K562 (cell line): ENCODE measurements at regions not wholly inside any gene's neighbourhood (a gene's known extent, or its start where the extent isn't known, plus 50 kb on each side); places are given as distances from the start of the nearest gene placed in this dataset.

Source experiments
- ATAC-seq: fragments of 200-7000 bp; cut with Tn5 transposase; 3 replicates; pipeline ENCODE4 v1.9.1; 2020; ENCODE audit warnings: moderate library complexity
- BruUV-seq: library from RNA; stranded (reverse); fragments of 400-500 nt; replicated peaks from 2 replicates; lab custom pipeline; 2021; lab: Mats Ljungman, UMichigan
- CTCF ChIA-PET: fragments of 300-600 bp; formaldehyde crosslinking; extraction: SDS; loops from one replicate; lab custom pipeline; 2021; ENCODE audit warnings: low intra/inter-chr PET ratio; lab: Yijun Ruan, JAX
- POLR2A ChIA-PET: fragments of 300-600, 350-650 bp; sonication (Branson Sonifier 250); formaldehyde crosslinking; extraction: SDS; loops from one replicate; lab custom pipeline; 2021; ENCODE audit warnings: antibody characterized with exemption, inconsistent platforms; lab: Yijun Ruan, JAX
- DNase-seq, 4 experiments: peaks; one replicate each; pipeline versions ENCODE4 v3.0.0 to v3.0.0-alpha.2; 2011 to 2018; ENCODE audit warnings: low spot score in 3 of 4, mixed read lengths in 3 of 4; ENCODE audit errors: extremely low read depth in 1 of 4
- FAIRE-seq: peaks from 2 replicates; lab custom pipeline; 2011; peaks lifted over from hg19 to GRCh38; lab: Jason Lieb, UNC
- H2AFZ ChIP-seq: 2 replicates; pipeline ENCODE4 v1.6.0; 2011; ENCODE audit warnings: low read depth, low read length, control low read depth, inconsistent platforms
- H3K27ac ChIP-seq: fragments of 200-600 bp; 3 replicates; pipeline ENCODE4 v1.8.0; 2011; ENCODE audit warnings: low read depth, mild to moderate bottlenecking, control low read depth, inconsistent platforms, low read length, moderate library complexity, mixed read lengths; ENCODE audit errors: extremely low read depth
- H3K27me3 ChIP-seq, 2 experiments: fragments of 300-600 bp in 1 of 2; 2 replicates in 1 of 2; 3 replicates in 1 of 2; pipeline versions ENCODE4 v1.6.0 to v1.8.0; 2011; ENCODE audit warnings: inconsistent platforms in 2 of 2, low read length in 2 of 2, mild to moderate bottlenecking in 1 of 2, mixed read lengths in 1 of 2, moderate library complexity in 1 of 2; ENCODE audit not compliant: control insufficient read depth in 2 of 2, insufficient read depth in 2 of 2
- H3K36me3 ChIP-seq: fragments of 300-600 bp; 3 replicates; pipeline ENCODE4 v1.8.0; 2011; ENCODE audit warnings: mild to moderate bottlenecking, low read length, inconsistent platforms; ENCODE audit not compliant: control insufficient read depth, insufficient read depth
- H3K4me1 ChIP-seq, 2 experiments: fragments of 200-600 bp in 1 of 2; replicated peaks in 1 of 2; 2 replicates in 1 of 2; 3 replicates in 1 of 2; pipeline versions ENCODE4 v1.5.1 to v1.8.0; 2011; ENCODE audit warnings: inconsistent platforms in 2 of 2, low read length in 2 of 2, mild to moderate bottlenecking in 1 of 2, mixed read lengths in 1 of 2, moderate library complexity in 1 of 2; ENCODE audit not compliant: control insufficient read depth in 2 of 2, insufficient read depth in 2 of 2
- H3K4me2 ChIP-seq: 2 replicates; pipeline ENCODE4 v1.6.1; 2011; ENCODE audit warnings: low read length, control low read depth, inconsistent platforms, mixed read lengths; ENCODE audit not compliant: insufficient read depth
- H3K4me3 ChIP-seq: fragments of 200-600 bp; sonication (generic), shearing (Covaris generic); 2 replicates; pipeline ENCODE4 v1.5.1; 2016; ENCODE audit warnings: control low read depth, inconsistent platforms
- H3K79me2 ChIP-seq: fragments of 200-600 bp; 3 replicates; pipeline ENCODE4 v1.8.0; 2011; ENCODE audit warnings: low read length, inconsistent platforms; ENCODE audit not compliant: control insufficient read depth, insufficient read depth
- H3K9ac ChIP-seq, 2 experiments: 2 replicates each; pipeline versions ENCODE4 v1.6.0 to v1.6.1; 2011; ENCODE audit warnings: low read depth in 2 of 2, low read length in 2 of 2, control low read depth in 1 of 2, inconsistent platforms in 1 of 2, mild to moderate bottlenecking in 1 of 2, mixed read lengths in 1 of 2; ENCODE audit not compliant: insufficient read depth in 1 of 2
- H3K9me1 ChIP-seq: one replicate; pipeline ENCODE4 v1.6.0; 2011; ENCODE audit warnings: inconsistent platforms, mild to moderate bottlenecking, low read length, moderate library complexity; ENCODE audit not compliant: control insufficient read depth, insufficient read depth
- H3K9me3 ChIP-seq: replicated peaks from 2 replicates; pipeline ENCODE4 v1.5.1; 2011; ENCODE audit warnings: low read depth, low read length, inconsistent platforms; ENCODE audit not compliant: control insufficient read depth, insufficient read depth
- H4K20me1 ChIP-seq: replicated peaks from 2 replicates; pipeline ENCODE4 v1.6.1; 2011; ENCODE audit warnings: low read length, inconsistent platforms, mixed read lengths; ENCODE audit not compliant: control insufficient read depth, insufficient read depth
- ESRRB ChIP-seq: fragments of 250-450 bp; sonication (Bioruptor Pico); IDR thresholded peaks from 2 replicates; pipeline ENCODE4 v1.5.0; 2020; ENCODE audit warnings: mild to moderate bottlenecking, moderate library complexity, borderline replicate concordance
- FOSL1 ChIP-seq: fragments of 200-800 bp; sonication (Bioruptor generic); conservative IDR thresholded peaks from 2 replicates; pipeline ENCODE4 v1.6.1; 2016; ENCODE audit warnings: missing genetic modification characterization, missing compliant biosample characterization
- ZMIZ1 ChIP-seq, 2 experiments: fragments of 150-350 bp in 1 of 2; IDR thresholded peaks; 2 replicates each; pipeline ENCODE4 v1.6.1; 2012 to 2016; ENCODE audit warnings: low read depth in 2 of 2, low read length in 2 of 2, mild to moderate bottlenecking in 1 of 2, moderate library complexity in 1 of 2
- ZNF217 ChIP-seq: sonication (generic); formaldehyde crosslinking; IDR thresholded peaks from 2 replicates; pipeline ENCODE4 v1.8.0; 2022; ENCODE audit warnings: mild to moderate bottlenecking, missing genetic modification reagents
- WGBS: fragments of 100-300 bp; shearing (Covaris generic); methylation state at CpG from one replicate; pipeline ENCODE4 v1.1.6; 2016; ENCODE audit warnings: low coverage, mixed read lengths; ENCODE audit not compliant: insufficient coverage; ENCODE audit errors: missing lambda C conversion rate; 5-methylcytosine and 5-hydroxymethylcytosine counted together
- in situ Hi-C: fragments of 300-500 bp; cut with MboI; formaldehyde crosslinking; loops from 4 replicates; pipeline ENCODE4 v1.15.0; 2018; ENCODE audit warnings: inconsistent platforms, mixed read lengths
- intact Hi-C: fragments of 100-400 bp; cut with micrococcal nuclease; formaldehyde crosslinking; loops from 2 replicates; pipeline ENCODE4 v1.14.2; 2022

- TF ChIP-seq ZMIZ1 (IDR thresholded peaks at IDR 0.05; ENCODE audit: low read depth in 2 of 2, low read length in 2 of 2): no peak
- no peak for TF ChIP-seq ESRRB
Measured at GRCh38 chr9:19694601-19695000, 94.2 kb downstream of the SLC24A2 start (continued).

- H3K9me3 ChIP-seq: no peaks in the 10 kb centered on the region; the same call in 1 of the 2 replicates
- FAIRE-seq (no peak), ATAC-seq (no peak), DNase-seq (no peak)
- H3K27me3 ChIP-seq: no peaks in the 10 kb centered on the region
- H3K4me3 ChIP-seq: no peak overlapping the region
- H3K9me1 ChIP-seq: no peaks in the 10 kb centered on the region
- H3K4me1 ChIP-seq: no peaks in the 10 kb centered on the region
- no peaks in the 10 kb centered on the region for H4K20me1 ChIP-seq
- TF ChIP-seq ZNF217 (CRISPR knock-in tag): no peak
- TF ChIP-seq FOSL1: 0 out of 2 replicates have a peak, but pooled peaks have one; percentile 21
- in situ Hi-C loops: no loop called here
- H3K36me3 ChIP-seq: no peaks in the 10 kb centered on the region
- H2AFZ ChIP-seq: no peak overlapping the region
- H3K4me2 ChIP-seq: no peak overlapping the region
- no TSS peak for BruUV-seq
- no peaks in the 10 kb centered on the region for H3K79me2 ChIP-seq
- 20% methylated on average over 5 of the region's 5 CpGs for WGBS
- ChIA-PET CTCF (no interaction called here), POLR2A (no interaction called here)
- intact Hi-C loops: no loop called here
- no peak overlapping the region for H3K9ac ChIP-seq
- no peak overlapping the region for H3K27ac ChIP-seq
Measured at GRCh38 chr9:19690128-19690527, 98.7 kb downstream of the SLC24A2 start.
